ENCODE measurements at regions not wholly inside any gene's neighbourhood (a gene's known extent, or its start where the extent isn't known, plus 50 kb on each side); places are given as distances from the start of the nearest gene placed in this dataset.

DNA sequence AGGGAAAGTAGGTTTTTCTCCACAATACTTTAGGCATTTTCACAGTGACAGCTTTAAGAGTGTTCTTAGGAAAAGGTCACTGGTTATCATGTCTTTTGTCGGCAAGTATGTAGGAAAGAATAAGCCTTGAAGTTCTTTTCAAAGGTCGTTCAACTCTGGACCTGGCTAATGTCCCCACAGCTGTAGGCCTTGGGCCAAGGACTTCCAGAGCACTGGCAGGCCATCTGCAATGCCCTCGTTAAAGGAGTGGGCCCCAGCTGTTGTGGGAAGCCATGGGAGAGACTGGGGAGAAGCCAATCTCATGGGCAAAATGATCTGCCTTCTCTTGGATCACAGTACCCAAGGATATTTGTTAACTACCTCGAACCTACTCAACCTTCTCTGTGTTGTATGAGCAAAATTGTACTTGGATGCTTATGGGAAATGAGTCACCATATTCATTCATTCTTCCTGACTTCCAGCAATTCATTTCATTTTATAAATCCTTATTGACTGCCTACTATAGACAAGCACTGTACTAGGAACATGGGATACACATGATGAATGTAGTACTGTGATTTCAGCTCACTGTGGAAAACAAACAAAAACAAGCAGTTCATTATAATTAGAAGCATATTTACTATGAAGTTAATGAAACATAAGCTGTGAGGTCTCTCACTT is 141.1 kb upstream of the KIT start:
- peak; percentile 4 for DNase-seq (ENCODE audit: low read depth)
- no peak overlapping the region for H3K4me3 ChIP-seq (ENCODE audit: low read depth, low read length)
- TF ChIP-seq, protein P1, sequence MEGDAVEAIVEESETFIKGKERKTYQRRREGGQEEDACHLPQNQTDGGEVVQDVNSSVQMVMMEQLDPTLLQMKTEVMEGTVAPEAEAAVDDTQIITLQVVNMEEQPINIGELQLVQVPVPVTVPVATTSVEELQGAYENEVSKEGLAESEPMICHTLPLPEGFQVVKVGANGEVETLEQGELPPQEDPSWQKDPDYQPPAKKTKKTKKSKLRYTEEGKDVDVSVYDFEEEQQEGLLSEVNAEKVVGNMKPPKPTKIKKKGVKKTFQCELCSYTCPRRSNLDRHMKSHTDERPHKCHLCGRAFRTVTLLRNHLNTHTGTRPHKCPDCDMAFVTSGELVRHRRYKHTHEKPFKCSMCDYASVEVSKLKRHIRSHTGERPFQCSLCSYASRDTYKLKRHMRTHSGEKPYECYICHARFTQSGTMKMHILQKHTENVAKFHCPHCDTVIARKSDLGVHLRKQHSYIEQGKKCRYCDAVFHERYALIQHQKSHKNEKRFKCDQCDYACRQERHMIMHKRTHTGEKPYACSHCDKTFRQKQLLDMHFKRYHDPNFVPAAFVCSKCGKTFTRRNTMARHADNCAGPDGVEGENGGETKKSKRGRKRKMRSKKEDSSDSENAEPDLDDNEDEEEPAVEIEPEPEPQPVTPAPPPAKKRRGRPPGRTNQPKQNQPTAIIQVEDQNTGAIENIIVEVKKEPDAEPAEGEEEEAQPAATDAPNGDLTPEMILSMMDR (IDR thresholded peaks at IDR 0.05; ENCODE audit: insufficient read depth, low read length), result no peak

DNA sequence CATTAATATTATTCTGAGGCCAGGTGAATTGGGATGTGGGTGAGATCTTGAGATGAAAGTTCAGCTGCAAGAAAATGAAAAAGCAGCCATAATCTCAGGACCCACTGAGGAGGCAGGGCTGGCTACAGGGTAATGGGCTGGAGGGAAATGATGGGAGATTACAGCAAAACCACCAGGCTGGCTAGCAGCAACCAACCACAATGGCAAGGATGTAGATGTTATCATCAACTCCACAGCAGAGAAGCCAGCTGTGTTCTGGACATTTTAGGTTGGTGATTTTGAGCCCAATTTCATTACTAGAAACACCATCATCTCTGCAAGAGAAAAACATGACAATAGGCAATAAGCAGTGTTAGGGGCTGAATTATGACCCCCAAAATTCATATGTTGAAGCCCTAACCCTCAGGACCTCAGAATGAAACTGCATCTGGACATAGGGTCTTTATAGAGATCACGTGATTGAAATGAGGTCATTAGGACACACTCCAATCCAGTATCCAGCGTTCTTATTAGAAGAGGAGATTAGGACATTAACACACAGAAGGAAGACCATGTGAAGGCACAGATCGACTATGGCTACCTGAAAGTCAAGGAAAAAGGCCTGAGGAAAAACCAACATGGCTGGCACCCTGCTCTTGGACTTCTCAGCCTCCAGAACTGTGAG is 139.8 kb upstream of the KIT start:
- no peak for DNase-seq (ENCODE audit: low read depth)
- H3K4me3 ChIP-seq (ENCODE audit: low read depth, low read length), result no peak overlapping the region
- TF ChIP-seq, protein P1 (IDR thresholded peaks at IDR 0.05; ENCODE audit: insufficient read depth, low read length), result no peak

DNA sequence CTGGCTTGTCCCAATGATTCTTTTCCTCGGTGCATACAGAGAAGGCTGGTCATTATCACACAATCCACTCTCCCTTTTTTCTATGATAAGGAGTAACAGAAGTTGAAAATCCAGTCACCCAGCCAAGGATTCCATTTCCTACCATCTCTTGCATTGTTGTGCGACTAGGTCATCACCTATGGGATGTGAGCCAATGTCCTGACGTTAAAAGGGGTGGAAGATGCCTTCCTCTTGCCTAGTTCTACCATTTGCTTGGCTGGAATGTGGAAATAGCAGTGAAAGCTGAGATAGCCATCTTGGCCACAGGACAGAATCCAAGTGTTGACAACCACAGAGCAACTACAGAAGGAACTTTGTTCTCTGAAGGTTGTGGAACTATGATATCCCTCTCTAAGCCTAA is 132.2 kb upstream of the KIT start:
- no peak overlapping the region for H3K4me3 ChIP-seq (ENCODE audit: low read depth, low read length)
- DNase-seq (ENCODE audit: low read depth), result peak; percentile 80
- TF ChIP-seq, protein P1 (IDR thresholded peaks at IDR 0.05; ENCODE audit: insufficient read depth, low read length), result no peak

DNA sequence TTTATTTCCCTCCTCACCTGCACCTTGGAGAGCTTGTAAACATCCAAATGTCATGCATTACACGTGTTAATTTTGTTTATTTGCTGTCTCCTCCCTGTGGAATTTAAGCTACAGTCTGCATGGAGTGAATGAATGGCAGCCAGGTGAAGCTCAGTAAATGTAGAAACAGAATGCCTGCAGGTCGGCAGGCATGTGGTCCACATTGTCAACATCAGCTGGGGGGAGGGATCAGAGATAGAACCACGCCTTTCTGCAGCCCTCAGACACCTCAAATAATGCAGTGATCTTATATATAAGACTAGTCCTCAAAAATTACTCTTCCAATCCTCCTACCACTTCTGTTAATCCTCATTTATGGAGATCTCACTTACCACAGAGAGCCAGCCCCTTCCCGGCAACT is 131.2 kb upstream of the KIT start:
- TF ChIP-seq, protein P1 (IDR thresholded peaks at IDR 0.05; ENCODE audit: insufficient read depth, low read length), result no peak
- H3K4me3 ChIP-seq (ENCODE audit: low read depth, low read length), result no peak overlapping the region
- no peak for DNase-seq (ENCODE audit: low read depth)

DNA sequence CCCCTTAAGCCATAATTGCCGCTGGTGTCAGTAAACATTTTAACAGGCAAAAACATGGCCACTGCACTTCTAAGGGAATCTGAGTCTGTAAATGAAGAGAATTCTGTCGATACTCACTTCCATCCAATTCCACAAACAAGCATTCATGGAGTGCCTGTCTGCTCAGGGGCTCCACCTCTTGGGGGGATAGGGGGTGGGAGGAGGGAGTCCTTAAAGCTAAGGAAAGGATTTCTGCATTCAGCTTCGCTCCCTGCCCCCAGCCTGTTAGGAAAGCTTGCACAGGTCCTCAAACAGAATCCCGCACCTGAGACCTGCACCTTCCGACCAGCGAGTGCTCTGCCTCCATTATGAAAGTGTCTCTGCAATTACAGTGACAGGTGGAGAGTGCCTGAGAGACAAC is 130.2 kb upstream of the KIT start:
- H3K4me3 ChIP-seq (ENCODE audit: low read depth, low read length), result no peak overlapping the region
- no peak for DNase-seq (ENCODE audit: low read depth)
- TF ChIP-seq, protein P1 (IDR thresholded peaks at IDR 0.05; ENCODE audit: insufficient read depth, low read length), result no peak

DNA sequence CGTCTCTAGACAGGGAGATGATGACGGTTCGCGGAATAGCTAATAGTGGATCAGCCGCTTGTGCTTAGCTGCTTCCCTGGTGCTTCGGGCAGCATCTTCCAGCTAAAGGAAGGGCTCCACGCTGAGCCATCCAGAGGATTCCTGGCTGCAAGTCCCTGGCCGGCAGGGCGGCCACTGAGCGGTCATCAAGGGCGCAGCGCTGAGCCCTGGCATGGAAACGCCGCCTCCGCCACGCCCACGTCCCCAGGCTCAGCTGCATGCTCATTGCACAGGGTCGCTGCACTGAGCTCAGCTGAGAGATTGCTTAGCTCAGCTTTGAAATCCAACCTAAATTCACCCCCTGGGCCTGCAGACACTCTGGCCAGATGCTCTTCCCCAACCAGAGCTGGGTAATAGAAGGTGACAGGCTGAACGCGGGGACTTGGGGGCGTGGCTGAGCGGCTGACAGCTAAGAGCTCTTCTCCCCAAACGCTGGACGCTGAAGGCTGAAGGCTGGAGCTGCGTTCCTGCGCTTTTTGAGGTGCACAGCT is 118.2 kb upstream of the KIT start:
- TF ChIP-seq, protein P1 (IDR thresholded peaks at IDR 0.05; ENCODE audit: insufficient read depth, low read length), result no peak
- DNase-seq (ENCODE audit: low read depth), result no peak
- H3K4me3 ChIP-seq (ENCODE audit: low read depth, low read length), result peak overlapping the region; percentile 44

Data from fibroblast of the aortic adventitia (primary cell).